Gastroesophageal sphincter (tissue), 4 donors: ENCODE measurements at regions not wholly inside any gene's neighbourhood (a gene's known extent, or its start where the extent isn't known, plus 50 kb on each side); places are given as distances from the start of the nearest gene placed in this dataset.

Source experiments
- ATAC-seq: fragments of 150-250 bp; one replicate; pipeline ENCODE4 v1.9.1; 2016; ENCODE audit warnings: mild to moderate bottlenecking, moderate library complexity
- H3K27ac ChIP-seq, 4 donors: fragments of 200-600 bp; sonication (generic) in 3 of 4; 1 replicate in 3 of 4; 2 replicates in 1 of 4; pipeline ENCODE4 v1.5.1; 2016 to 2019
- H3K27me3 ChIP-seq: fragments of 200-600 bp; sonication (generic); one replicate; pipeline ENCODE4 v1.5.1; 2019
- H3K36me3 ChIP-seq, 2 donors: fragments of 200-600 bp; sonication (generic); one replicate each; pipeline ENCODE4 v1.5.1; 2019; ENCODE audit warnings: control low read depth in 1 of 2
- H3K4me1 ChIP-seq, 3 donors: fragments of 200-600 bp; sonication (generic); 1 replicate in 2 of 3; 2 replicates in 1 of 3; pipeline ENCODE4 v1.5.1; 2016 to 2019; ENCODE audit warnings: control low read depth in 2 of 3
- H3K4me3 ChIP-seq, 2 donors: fragments of 200-600 bp; sonication (generic); one replicate each; pipeline ENCODE4 v1.5.1; 2019; ENCODE audit warnings: mild to moderate bottlenecking in 1 of 2, moderate library complexity in 1 of 2
- H3K9me3 ChIP-seq, 3 donors: fragments of 200-600 bp; sonication (generic); one replicate each; pipeline ENCODE4 v1.5.1; 2017 to 2019; ENCODE audit warnings: control low read depth in 2 of 3
- CTCF ChIP-seq, 4 experiments: fragments of 200-600 bp in 2 of 4; fragments of 450-650 bp in 2 of 4; sonication (generic) in 1 of 4; IDR thresholded peaks; one replicate each; pipeline ENCODE4 v1.5.1; 2017 to 2019; ENCODE audit warnings: antibody characterized with exemption in 4 of 4, mild to moderate bottlenecking in 2 of 4, moderate library complexity in 2 of 4
- EP300 ChIP-seq: sonication (generic); formaldehyde crosslinking; IDR thresholded peaks from one replicate; pipeline ENCODE4 v1.6.1; 2017; ENCODE audit warnings: antibody characterized with exemption, mild to moderate bottlenecking
- POLR2A ChIP-seq, 2 donors: fragments of 450-650 bp; IDR thresholded peaks; one replicate each; pipeline ENCODE4 v1.6.1; 2017; ENCODE audit warnings: antibody characterized with exemption in 2 of 2, mild to moderate bottlenecking in 2 of 2, moderate library complexity in 1 of 2
- POLR2AphosphoS5 ChIP-seq: sonication (generic); formaldehyde crosslinking; IDR thresholded peaks from one replicate; pipeline ENCODE4 v1.6.1; 2017; ENCODE audit warnings: antibody characterized with exemption
- WGBS, 2 donors: methylation state at CpG; one replicate each; pipeline ENCODE4 v1.1.5; 2018; ENCODE audit warnings: low coverage in 1 of 2; 5-methylcytosine and 5-hydroxymethylcytosine counted together

- no peaks in the 10 kb centered on the region for H3K27me3 ChIP-seq
- no peak overlapping the region for H3K27ac ChIP-seq
- 81 to 90% methylated on average over 7 of the region's 7 CpGs for WGBS, 2 donors
- H3K4me1 ChIP-seq = no peaks in the 10 kb centered on the region
- TF ChIP-seq POLR2A (IDR thresholded peaks at IDR 0.05) (no peak), POLR2AphosphoS5 (no peak), CTCF (IDR thresholded peaks at IDR 0.05) (no peak), EP300 (no peak)
- ATAC-seq = no peak
- no peaks in the 10 kb centered on the region for H3K36me3 ChIP-seq
- no peaks in the 10 kb centered on the region for H3K9me3 ChIP-seq
- H3K4me3 ChIP-seq = no peak overlapping the region
Measured at GRCh38 chr12:66767536-66767935, 88.7 kb upstream of the GRIP1 start.

DNA sequence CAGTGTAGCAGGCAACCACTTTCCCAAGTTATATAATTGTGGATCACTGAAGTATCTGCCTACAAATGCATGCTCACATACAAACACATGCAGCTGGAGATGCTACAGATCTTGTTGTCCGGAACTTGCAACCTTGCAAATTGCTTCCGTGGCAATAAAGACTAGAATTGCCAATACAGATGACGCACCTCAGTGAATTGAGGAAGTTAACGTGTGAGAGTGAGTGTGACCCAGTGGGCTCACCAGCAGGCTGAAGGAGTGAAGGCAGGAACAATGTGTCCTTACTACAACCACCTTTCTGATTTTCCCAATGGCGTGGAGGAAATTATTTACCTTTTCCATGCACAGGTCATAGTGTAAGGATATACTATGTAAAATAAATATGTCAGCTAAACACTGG lies 89.4 kb upstream of the GRIP1 start:
- Histone ChIP-seq H3K27ac (no peak overlapping the region), H3K9me3 (no peaks in the 10 kb centered on the region), H3K36me3 (no peaks in the 10 kb centered on the region), H3K4me3 (no peak overlapping the region), H3K4me1 (no peaks in the 10 kb centered on the region), H3K27me3 (no peaks in the 10 kb centered on the region)
- TF ChIP-seq POLR2A (IDR thresholded peaks at IDR 0.05) (no peak), POLR2AphosphoS5 (no peak), EP300 (no peak), CTCF (IDR thresholded peaks at IDR 0.05) (no peak)
- 87% methylated on average over 5 of the region's 5 CpGs; no CpG with 5 or more reads in 1 of the 2 donors for WGBS, 2 donors
- ATAC-seq = no peak

- ATAC-seq = no peak
- H3K36me3 ChIP-seq = no peaks in the 10 kb centered on the region
- peaks cover 0 to 4% (median 0%) of the 10 kb centered on the region in 3 donors for H3K4me1 ChIP-seq
- TF ChIP-seq POLR2A (IDR thresholded peaks at IDR 0.05) = no peak
- TF ChIP-seq CTCF (IDR thresholded peaks at IDR 0.05) = no peak
- no peak for TF ChIP-seq EP300
- no peak for TF ChIP-seq POLR2AphosphoS5
- no peaks in the 10 kb centered on the region for H3K9me3 ChIP-seq
- no peak overlapping the region for H3K4me3 ChIP-seq
- H3K27me3 ChIP-seq = no peaks in the 10 kb centered on the region
- no peak overlapping the region for H3K27ac ChIP-seq
Measured at GRCh38 chr12:66774929-66775328, 96.1 kb upstream of the GRIP1 start.

GRCh38 chr12:66775871-66776270 lies 97.0 kb upstream of the GRIP1 start:
- WGBS, 2 donors = 64 to 72% methylated on average over 4 of the region's 4 CpGs
- no peaks in the 10 kb centered on the region for H3K36me3 ChIP-seq
- no peaks in the 10 kb centered on the region for H3K27me3 ChIP-seq
- H3K4me1 ChIP-seq = peaks cover 0 to 4% (median 0%) of the 10 kb centered on the region in 3 donors
- no peak overlapping the region for H3K4me3 ChIP-seq
- no peak for TF ChIP-seq POLR2AphosphoS5
- TF ChIP-seq POLR2A (IDR thresholded peaks at IDR 0.05) = no peak
- TF ChIP-seq CTCF (IDR thresholded peaks at IDR 0.05) = no peak
- TF ChIP-seq EP300 = no peak
- H3K9me3 ChIP-seq = no peaks in the 10 kb centered on the region
- ATAC-seq = no peak
- no peak overlapping the region for H3K27ac ChIP-seq

- TF ChIP-seq EP300 = no peak
- no peak for TF ChIP-seq CTCF (IDR thresholded peaks at IDR 0.05)
- TF ChIP-seq POLR2A (IDR thresholded peaks at IDR 0.05) = no peak
- TF ChIP-seq POLR2AphosphoS5 = no peak
- no peak overlapping the region for H3K4me3 ChIP-seq
- no peak for ATAC-seq
- 63 to 89% methylated on average over 1 of the region's 2 CpGs for WGBS, 2 donors
- H3K4me1 ChIP-seq = peaks cover 0 to 4% (median 0%) of the 10 kb centered on the region in 3 donors
- no peaks in the 10 kb centered on the region for H3K9me3 ChIP-seq
- H3K27me3 ChIP-seq = no peaks in the 10 kb centered on the region
- no peak overlapping the region for H3K27ac ChIP-seq
- H3K36me3 ChIP-seq = no peaks in the 10 kb centered on the region
Measured at GRCh38 chr12:66776974-66777373, 98.1 kb upstream of the GRIP1 start.
